ENCODE measurements at regions not wholly inside any gene's neighbourhood (a gene's known extent, or its start where the extent isn't known, plus 50 kb on each side); places are given as distances from the start of the nearest gene placed in this dataset.
"Not testable (repeated sequence)": the region's sequence is repeated elsewhere in the genome, so short reads cannot be mapped to it uniquely, and the experiment has no call there.

GRCh38 chr9:31185831-31186230, 1198.6 kb upstream of the ACO1 start:
- H3K27ac Mint-ChIP-seq: no peak overlapping the region
- ATAC-seq (peak; percentile 47 to 53), DNase-seq (ENCODE audit: low spot score in 2 of 2) (no peak)
- no peaks in the 10 kb centered on the region for H3K36me3 Mint-ChIP-seq
- peaks cover 0 to 3% of the 10 kb centered on the region in 2 donors for H3K9me3 Mint-ChIP-seq

DNA sequence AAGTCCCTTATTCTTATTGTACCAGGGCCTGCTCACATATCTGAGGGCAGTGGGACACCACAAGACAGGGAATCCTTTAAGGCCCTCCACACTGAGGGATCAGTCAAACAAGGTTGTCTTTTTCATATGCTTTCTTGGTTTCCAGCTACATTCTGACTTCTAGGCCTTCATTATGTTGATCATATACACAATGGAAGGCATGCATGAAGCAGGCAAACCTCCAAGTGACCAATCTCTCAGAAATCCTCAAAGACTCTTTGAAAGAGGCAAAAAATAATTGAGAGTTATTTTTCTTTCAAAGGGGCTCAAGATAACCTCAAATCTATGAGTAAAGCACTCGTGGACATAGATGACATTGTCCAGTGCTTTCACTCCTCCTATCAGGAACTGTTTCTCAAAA, 1195.9 kb upstream of the ACO1 start:
- Mint-ChIP-seq H3K27ac (no peak overlapping the region), H3K9me3 (peaks cover 0 to 12% of the 10 kb centered on the region in 2 donors), H3K36me3 (no peaks in the 10 kb centered on the region)
- ATAC-seq: no peak
- DNase-seq (ENCODE audit: low spot score in 2 of 2): no peak

- Mint-ChIP-seq H3K36me3 (peaks cover 0 to 6% of the 10 kb centered on the region in 2 donors), H3K27ac (no peak overlapping the region), H3K9me3 (peaks cover 3 to 12% of the 10 kb centered on the region in 2 donors)
- ATAC-seq (peak in 1 of 2 donors; percentile 79), DNase-seq (ENCODE audit: low spot score in 2 of 2) (peak in 1 of 2 donors; percentile 5)
Measured at GRCh38 chr9:31210978-31211570, 1173.4 kb upstream of the ACO1 start.

- H3K27ac Mint-ChIP-seq; DNase-seq (ENCODE audit: low spot score in 2 of 2); ATAC-seq: not testable (repeated sequence)
- peaks cover 19% of the 10 kb centered on the region in 2 donors for H3K9me3 Mint-ChIP-seq
- peaks cover 4 to 27% of the 10 kb centered on the region in 2 donors for H3K36me3 Mint-ChIP-seq
Measured at GRCh38 chr9:31229976-31230375, 1154.5 kb upstream of the ACO1 start.

DNA sequence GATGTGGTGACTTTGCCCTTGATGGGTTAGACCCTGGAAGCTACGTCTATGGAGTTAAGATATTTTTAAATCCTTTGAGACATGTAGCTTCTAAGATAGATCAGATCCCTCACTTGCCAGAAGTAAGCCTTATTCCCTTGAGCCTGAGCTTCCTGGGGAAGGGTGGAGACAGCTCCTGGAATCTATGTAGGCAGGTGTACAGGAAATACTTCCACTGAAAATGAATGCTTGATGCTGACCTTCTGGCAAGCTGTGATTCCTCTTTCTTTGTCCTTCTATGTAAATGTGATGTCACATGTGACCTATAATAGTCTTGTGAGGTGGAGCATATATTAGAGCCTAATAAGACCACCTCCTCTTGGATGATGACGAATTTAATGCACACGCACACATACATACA, 1152.0 kb upstream of the ACO1 start:
- H3K9me3 Mint-ChIP-seq: peaks cover 14 to 15% of the 10 kb centered on the region in 2 donors
- H3K27ac Mint-ChIP-seq: no peak overlapping the region
- DNase-seq (ENCODE audit: low spot score in 2 of 2): no peak
- peaks cover 4 to 21% of the 10 kb centered on the region in 2 donors for H3K36me3 Mint-ChIP-seq
- no peak for ATAC-seq

- DNase-seq (ENCODE audit: low spot score in 2 of 2): no peak
- peak in 1 of 2 donors; percentile 76 for ATAC-seq
- Mint-ChIP-seq H3K36me3 (no peaks in the 10 kb centered on the region), H3K9me3 (no peaks in the 10 kb centered on the region), H3K27ac (no peak overlapping the region)
Measured at GRCh38 chr9:31236344-31236743, 1148.1 kb upstream of the ACO1 start.

GRCh38 chr9:31243386-31243785, 1141.1 kb upstream of the ACO1 start:
- DNase-seq (ENCODE audit: low spot score in 2 of 2) (no peak), ATAC-seq (no peak)
- Mint-ChIP-seq H3K27ac (no peak overlapping the region), H3K9me3 (peaks cover 0 to 5% of the 10 kb centered on the region in 2 donors), H3K36me3 (no peaks in the 10 kb centered on the region)

GRCh38 chr9:31248156-31248555, 1136.3 kb upstream of the ACO1 start:
- H3K27ac Mint-ChIP-seq: no peak overlapping the region
- no peak for DNase-seq (ENCODE audit: low spot score in 2 of 2)
- peaks cover 0 to 12% of the 10 kb centered on the region in 2 donors for H3K9me3 Mint-ChIP-seq
- peaks cover 0 to 8% of the 10 kb centered on the region in 2 donors for H3K36me3 Mint-ChIP-seq
- no peak for ATAC-seq

DNA sequence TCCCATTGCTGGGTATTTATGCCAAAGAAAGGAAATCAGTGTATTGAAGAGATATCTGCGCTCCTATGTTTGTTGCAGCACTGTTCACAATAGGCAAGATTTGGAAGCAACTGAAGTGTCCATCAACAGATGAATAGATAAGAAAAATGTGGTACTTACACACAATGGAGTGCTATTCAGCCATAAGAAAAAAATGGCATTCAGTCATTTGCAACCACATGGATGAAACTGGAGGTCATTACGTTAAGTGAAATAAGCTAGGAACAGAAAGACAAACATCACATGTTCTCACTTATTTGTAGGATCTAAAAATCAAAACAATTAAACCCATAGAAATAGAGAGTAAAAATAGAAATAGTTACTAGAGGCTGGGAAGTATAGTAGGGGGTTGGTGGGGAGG, 1133.1 kb upstream of the ACO1 start:
- peaks cover 8 to 12% of the 10 kb centered on the region in 2 donors for H3K9me3 Mint-ChIP-seq
- no peak for DNase-seq (ENCODE audit: low spot score in 2 of 2)
- H3K27ac Mint-ChIP-seq: no peak overlapping the region
- H3K36me3 Mint-ChIP-seq: peaks cover 5 to 11% of the 10 kb centered on the region in 2 donors
- no peak for ATAC-seq

- Mint-ChIP-seq H3K27ac (no peak overlapping the region), H3K9me3 (peaks cover 7 to 8% of the 10 kb centered on the region in 2 donors), H3K36me3 (peaks cover 5 to 11% of the 10 kb centered on the region in 2 donors)
- no peak for ATAC-seq
- no peak for DNase-seq (ENCODE audit: low spot score in 2 of 2)
Measured at GRCh38 chr9:31253800-31254762, 1130.4 kb upstream of the ACO1 start.

DNA sequence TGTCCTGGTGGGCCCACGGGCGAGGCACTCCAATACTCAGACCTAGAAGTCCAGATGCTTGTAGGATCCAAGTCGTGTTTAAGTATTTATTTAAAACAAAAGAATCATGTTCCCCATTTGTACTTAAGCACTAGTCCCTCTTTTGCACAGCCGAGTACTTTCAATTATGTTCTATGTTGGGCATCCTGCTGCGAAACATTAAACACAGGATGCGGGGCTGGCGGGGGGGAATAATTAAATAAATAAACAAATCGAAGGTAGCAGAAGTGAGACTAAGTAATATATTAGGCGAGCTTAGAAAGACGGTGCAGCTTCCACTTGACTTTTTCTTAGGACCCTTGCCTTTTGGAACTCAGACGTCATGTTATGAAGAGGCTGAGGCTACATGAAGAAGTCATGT, 1129.2 kb upstream of the ACO1 start:
- DNase-seq (ENCODE audit: low spot score in 2 of 2) (no peak), ATAC-seq (no peak)
- H3K27ac Mint-ChIP-seq: no peak overlapping the region
- peaks cover 5 to 6% of the 10 kb centered on the region in 2 donors for H3K36me3 Mint-ChIP-seq
- peaks cover 7 to 8% of the 10 kb centered on the region in 2 donors for H3K9me3 Mint-ChIP-seq

DNA sequence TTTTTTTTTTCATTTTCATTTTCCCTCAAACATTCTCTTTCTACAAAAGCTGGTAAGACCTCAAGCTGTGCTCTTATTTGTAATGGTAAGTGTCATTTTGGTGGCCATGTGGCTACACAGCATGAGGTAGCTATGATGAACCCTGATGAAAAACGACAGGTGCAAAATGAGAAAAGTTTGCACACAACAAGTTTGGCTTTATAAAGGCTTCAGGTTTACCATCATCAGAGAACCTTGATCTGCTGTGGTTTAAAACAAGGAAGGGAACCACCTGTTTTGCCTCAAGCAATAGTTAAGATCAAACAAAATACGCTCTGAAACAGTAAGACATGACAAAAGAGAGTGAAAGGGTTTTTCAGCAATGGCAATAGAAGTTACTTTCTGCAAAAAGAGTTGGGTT, 1124.6 kb upstream of the ACO1 start:
- Mint-ChIP-seq H3K27ac (no peak overlapping the region), H3K9me3 (peaks cover 0 to 4% of the 10 kb centered on the region in 2 donors), H3K36me3 (no peaks in the 10 kb centered on the region)
- ATAC-seq (peak; percentile 34 to 80), DNase-seq (ENCODE audit: low spot score in 2 of 2) (no peak)

GRCh38 chr9:31272456-31273295, 1111.8 kb upstream of the ACO1 start:
- no peaks in the 10 kb centered on the region for H3K36me3 Mint-ChIP-seq
- DNase-seq (ENCODE audit: low spot score in 2 of 2) (peak in 1 of 2 donors; percentile 36), ATAC-seq (peak; percentile 92 to 93)
- peaks cover 0 to 8% of the 10 kb centered on the region in 2 donors for H3K9me3 Mint-ChIP-seq
- H3K27ac Mint-ChIP-seq: peak overlapping the region in 1 of 2 donors; percentile 31

DNA sequence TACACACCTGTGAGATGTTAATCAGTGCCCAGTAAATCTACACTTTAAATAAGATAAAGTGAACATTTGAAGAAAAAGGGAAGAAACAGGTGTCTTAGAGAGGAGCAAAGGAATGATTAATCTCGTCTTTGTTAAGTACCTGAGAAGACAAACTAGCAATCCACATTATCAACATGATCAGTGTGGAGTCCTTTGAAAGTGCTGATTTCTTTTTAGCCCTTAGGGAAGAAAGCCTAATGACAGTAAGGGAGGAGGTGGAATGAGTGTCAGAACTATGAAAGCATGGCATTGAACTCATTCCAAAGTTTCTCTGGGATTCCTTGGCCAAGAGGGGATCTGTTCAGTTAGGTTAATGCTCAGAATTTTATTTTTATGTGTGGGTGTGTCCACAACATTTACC, 1109.0 kb upstream of the ACO1 start:
- peaks cover 0 to 8% of the 10 kb centered on the region in 2 donors for H3K9me3 Mint-ChIP-seq
- DNase-seq (ENCODE audit: low spot score in 2 of 2) (no peak), ATAC-seq (no peak)
- H3K36me3 Mint-ChIP-seq: no peaks in the 10 kb centered on the region
- H3K27ac Mint-ChIP-seq: no peak overlapping the region

DNA sequence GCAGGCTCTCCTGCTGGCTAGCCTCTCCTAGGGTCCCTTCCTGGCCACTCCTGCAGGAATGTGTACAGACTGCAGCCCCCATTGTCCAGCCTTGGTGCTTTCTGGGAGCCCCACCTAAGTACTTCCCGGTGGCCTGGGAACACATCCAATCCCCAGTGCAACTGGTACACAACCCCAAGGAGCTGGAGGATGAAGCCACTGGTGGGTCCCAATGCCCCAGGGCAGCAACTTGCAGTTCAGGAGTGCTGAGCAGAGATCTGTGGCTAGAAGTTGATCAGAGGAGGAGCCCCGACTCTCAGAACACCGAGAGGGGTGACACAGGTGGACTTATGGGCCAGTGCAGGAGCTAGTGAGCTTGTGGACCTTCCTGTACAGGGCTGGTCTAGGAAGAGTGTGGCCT, 1093.7 kb upstream of the ACO1 start:
- no peak for ATAC-seq
- no peak overlapping the region for H3K27ac Mint-ChIP-seq
- peaks cover 12 to 25% of the 10 kb centered on the region in 2 donors for H3K9me3 Mint-ChIP-seq
- no peak for DNase-seq (ENCODE audit: low spot score in 2 of 2)
- H3K36me3 Mint-ChIP-seq: peaks cover 6 to 13% of the 10 kb centered on the region in 2 donors

DNA sequence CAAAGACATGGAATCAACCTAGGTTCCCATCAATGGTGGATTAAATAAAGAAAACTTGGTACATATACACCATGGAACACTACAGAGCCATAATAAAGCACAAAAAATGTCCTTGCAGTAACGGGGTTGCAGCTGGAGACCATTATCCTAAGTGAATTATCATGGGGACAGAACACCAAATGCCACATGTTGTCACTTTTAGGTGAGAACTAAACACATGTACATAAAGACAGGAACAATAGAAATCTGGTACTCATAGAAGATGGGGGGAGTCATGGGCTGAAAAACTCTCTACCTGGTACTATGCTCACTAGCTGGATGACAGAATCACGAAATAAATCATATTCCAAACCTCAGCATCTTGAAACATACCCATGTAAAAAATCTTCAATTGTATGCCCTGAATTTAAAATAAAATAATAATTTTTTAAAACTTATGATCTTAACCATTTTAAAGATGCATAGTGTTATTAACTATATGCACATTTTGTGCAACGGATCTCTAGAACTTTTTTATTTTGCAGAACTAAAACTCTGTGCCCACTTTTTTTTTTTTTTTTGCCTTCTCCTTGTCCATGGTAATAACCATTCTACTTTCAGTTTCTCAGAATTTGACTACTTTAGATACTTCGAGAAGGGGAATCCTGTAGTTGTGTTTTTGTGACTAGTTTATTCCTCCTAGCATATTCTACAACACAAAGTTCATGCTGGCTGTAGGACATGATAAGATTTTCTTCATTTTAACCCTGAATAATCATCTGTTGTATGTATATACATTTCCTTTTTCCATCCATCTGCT, 1081.6 kb upstream of the ACO1 start:
- Mint-ChIP-seq H3K9me3 (peaks cover 0 to 10% of the 10 kb centered on the region in 2 donors), H3K36me3 (no peaks in the 10 kb centered on the region), H3K27ac (no peak overlapping the region)
- ATAC-seq (peak in 1 of 2 donors; percentile 69), DNase-seq (ENCODE audit: low spot score in 2 of 2) (no peak)
